Fibroblast of gingiva (primary cell): ENCODE measurements at regions not wholly inside any gene's neighbourhood (a gene's known extent, or its start where the extent isn't known, plus 50 kb on each side); places are given as distances from the start of the nearest gene placed in this dataset.
"Not testable (repeated sequence)": the region's sequence is repeated elsewhere in the genome, so short reads cannot be mapped to it uniquely, and the experiment has no call there.

Experiments used
- DNase-seq: peaks from one replicate; pipeline ENCODE4 v3.0.0-alpha.2; 2011; ENCODE audit warnings: low read depth

DNA sequence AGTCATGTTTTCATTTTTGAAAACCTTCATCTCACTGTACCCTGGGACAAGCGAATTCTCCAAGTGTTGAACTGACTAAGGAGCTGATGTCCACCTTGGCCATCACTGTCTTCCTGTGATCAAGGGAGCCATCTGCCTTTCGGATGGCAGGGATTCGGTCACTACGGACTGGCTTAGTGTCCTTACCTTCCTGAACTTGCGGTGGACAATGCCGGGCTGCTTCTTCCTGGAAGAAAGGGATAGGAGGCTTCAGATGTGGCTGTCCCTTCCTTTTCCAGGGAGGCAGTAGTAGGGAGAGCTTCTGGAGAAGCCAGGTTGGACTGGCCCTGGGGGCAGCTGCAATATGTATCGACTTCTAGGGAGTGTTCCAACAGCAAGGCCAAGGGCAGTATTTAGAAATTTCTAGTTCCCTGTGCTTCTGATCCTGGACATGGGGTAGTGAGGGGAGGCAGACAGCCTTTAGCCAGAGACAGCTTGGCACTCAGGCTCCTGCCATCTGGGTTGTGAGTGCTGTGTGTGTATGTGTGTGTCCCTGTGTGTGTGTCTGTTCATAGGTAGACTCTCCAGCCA lies 114.6 kb downstream of the IER5 start:
- no peak for DNase-seq

GRCh38 chr1:181204530-181204929 lies 116.0 kb downstream of the IER5 start:
- DNase-seq: no peak

GRCh38 chr1:181205901-181206300 lies 117.4 kb downstream of the IER5 start:
- DNase-seq: no peak

- DNase-seq: no peak
Measured at GRCh38 chr1:181206513-181206912, 118.0 kb downstream of the IER5 start.

GRCh38 chr1:181206979-181207790 lies 118.7 kb downstream of the IER5 start:
- no peak for DNase-seq

DNA sequence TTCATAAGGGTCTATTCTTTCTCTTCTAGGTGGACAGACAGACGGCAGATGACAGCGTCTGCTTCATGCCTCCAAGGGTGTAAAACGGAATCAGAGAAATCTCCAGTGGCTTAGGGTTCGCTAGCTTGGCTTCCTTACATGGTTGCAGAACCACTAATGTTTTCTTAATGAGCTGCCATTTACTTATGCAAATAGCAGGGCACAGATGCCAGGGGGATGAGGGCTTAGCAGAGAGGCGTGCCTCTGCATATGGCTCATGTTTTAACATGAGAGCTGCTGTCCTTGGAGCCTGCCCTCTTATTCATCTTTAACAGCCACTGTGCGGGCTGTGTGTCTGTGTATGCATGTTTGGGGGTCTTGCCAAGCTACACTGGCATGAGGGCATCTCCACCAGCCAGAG lies 119.6 kb downstream of the IER5 start:
- no peak for DNase-seq

- no peak for DNase-seq
Measured at GRCh38 chr1:181208967-181209366, 120.5 kb downstream of the IER5 start.

DNA sequence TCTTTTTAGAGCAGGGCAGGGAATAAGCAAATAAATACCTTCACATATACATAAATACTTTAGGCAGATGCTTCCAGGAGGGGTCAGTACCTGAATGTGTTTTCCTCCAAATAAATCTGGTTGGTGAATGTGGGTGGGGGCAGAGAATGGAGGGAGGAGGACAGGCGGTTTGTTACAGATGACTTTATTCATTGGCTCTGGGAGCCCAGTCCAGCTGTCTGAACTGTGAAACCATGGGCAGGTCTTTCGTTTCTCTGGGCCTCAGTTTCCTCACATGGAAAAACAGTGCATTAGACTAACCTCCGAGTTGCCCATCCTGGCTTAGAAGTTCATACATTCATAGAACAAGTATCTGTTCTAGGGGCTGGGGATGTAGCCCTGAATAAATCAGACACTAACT lies 124.6 kb downstream of the IER5 start:
- no peak for DNase-seq

DNA sequence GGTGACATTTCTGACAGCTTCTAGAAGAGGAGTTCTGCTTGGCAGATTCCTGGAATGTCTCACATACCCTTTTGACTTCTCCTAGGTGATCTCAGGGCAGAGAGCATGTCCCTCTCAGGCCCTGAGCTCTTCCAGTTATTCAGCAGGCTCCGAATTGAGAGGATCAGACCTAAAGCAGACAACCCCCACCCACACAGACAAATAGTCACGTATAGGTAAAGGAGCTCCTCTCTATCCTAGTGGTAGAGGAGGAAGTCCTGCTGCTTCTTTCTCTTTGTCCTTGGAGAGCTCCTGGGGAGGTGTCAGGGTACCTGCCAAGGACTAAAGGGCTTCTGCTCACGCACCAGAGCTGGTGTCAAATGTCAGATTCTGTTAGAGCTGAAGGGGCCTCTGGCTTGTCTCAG lies 128.1 kb downstream of the IER5 start:
- no peak for DNase-seq

DNA sequence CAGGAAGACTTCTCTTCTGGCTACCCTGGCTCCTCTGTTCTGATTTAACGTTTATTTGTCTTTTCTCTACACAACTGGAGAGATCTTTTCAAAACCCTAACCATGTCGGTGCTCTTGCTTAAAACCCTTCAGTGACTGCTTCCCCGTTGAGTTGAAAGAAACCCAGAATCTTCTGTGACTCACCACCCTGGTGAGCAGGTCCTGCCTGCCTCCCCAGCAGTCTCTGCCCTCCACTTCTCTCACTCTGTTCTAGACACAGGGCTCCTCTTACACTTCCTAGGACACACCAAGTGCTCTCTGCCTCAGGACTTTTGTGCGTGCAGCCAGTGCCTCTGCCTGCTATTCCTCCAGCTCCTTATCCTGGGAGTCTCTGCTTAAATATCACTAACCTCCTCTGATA lies 131.4 kb downstream of the IER5 start:
- no peak for DNase-seq

DNA sequence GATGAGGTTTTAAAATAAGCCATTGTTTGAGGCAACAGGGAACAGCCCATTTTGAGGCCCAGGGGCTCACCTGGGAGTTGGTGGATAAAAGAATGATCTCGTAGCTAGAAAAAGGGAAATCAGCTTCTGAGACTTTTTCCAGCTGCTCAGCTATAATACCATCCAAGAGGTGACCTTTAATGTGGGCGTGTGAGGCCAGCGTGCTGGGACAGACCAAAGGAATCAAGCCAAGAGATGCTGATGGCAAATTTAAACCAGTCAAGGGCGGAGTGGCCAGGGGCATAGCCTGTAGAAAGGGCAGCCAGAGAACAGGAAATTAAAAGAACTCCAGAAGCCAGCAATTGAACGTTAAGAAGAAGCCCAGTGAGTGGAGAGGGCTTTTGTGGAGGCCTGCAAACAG lies 132.6 kb downstream of the IER5 start:
- no peak for DNase-seq

DNA sequence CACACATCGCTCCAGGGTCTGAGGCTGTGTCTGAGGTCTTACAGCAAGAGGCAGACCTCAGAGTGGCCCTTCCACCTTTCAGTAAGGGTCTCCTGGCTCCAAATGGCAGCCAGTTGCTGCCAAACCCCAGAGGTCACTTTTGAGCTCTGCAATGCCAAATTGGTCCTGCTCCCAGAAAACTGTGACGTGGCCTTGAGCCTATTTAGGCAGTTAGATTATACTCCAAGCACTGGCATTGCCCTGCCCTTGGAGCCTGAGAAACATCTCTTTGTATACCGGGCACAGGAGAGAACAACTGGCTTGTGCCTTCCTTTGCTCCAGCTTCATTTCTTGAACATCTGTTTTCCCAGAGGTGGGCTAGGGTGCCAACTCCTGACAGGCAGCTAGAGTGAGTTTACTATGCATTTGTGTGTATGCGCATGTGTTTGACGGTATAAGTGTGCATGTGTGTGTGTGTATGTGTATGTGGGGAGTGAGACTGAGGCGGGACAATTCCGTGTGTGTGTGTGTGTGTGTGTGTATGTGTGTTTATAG lies 134.5 kb downstream of the IER5 start:
- DNase-seq: no peak

- DNase-seq: not testable (repeated sequence)
Measured at GRCh38 chr1:181226728-181227127, 138.2 kb downstream of the IER5 start.

- DNase-seq: no peak
Measured at GRCh38 chr1:181239086-181239485, 150.6 kb downstream of the IER5 start.

- not testable (repeated sequence) for DNase-seq
Measured at GRCh38 chr1:181246320-181246719, 157.8 kb downstream of the IER5 start.

DNA sequence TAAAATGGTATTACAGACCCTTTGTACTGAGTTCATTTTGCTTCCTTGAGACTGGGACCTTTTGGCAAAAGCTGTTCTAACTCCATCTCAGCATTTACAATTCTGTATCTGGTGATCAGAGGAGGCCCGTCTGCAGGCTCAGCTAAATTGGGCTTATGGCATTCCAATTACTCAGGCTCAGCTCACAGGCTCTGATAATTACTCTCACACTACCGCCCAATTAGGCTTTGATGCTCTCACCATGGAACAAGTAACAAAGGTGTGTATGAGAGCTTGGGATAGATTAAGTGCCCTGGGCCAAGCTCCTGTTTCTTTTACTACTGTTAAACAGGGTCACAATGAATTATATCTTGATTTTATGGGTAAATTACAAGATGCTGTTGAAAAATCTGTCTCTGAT lies 159.9 kb downstream of the IER5 start:
- DNase-seq: not testable (repeated sequence)

GRCh38 chr1:181249186-181249585 lies 160.7 kb downstream of the IER5 start:
- no peak for DNase-seq

GRCh38 chr1:181250038-181250437 lies 161.5 kb downstream of the IER5 start:
- DNase-seq: no peak

DNA sequence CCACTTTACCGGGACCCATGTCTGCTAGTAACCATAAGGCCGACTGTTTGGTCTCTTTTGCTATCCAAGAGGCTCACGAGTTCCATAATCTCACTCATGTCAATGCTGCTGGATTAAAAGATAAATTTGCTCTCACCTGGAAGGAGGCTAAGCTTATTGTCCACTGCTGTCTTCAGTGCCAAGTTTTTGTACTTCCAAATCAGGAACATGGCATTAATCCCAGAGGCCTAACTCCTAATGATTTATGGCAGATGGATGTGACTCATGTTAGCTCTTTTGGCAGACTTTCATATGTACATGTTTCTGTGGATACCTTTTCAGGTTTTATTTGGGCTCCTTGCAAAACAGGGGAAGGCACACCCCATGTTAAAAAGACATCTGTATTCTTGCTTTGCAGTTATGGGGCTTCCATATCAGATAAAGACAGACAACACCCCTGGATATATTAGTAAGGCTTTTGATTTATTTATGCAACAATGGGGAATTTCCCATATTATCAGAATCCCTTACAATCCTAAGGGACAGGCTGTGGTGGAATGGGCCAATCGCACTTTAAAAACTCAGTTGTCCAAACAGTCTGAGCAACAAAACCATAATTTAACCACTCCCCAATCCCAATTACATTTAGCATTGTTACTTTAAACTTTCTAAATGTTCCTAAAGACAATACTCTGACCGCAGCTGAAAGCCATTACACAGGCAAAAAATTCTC lies 162.7 kb downstream of the IER5 start:
- no peak for DNase-seq

DNA sequence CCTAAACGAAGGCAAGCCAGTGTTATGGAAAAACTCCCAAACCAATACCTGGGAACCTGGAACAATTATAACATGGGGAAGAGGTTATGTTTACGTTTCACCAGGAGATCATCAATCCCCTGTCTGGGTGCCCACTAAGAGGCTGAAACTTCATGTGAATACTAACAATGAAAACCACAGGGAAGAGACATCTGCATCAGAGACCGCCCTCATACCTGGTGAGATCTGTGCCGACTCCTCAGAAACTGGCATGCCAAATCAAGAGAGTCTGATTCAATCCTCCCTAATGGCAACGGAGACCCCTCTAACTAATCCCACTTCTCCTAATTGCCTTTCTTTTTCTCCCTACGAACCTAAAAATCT lies 163.2 kb downstream of the IER5 start:
- DNase-seq: no peak

DNA sequence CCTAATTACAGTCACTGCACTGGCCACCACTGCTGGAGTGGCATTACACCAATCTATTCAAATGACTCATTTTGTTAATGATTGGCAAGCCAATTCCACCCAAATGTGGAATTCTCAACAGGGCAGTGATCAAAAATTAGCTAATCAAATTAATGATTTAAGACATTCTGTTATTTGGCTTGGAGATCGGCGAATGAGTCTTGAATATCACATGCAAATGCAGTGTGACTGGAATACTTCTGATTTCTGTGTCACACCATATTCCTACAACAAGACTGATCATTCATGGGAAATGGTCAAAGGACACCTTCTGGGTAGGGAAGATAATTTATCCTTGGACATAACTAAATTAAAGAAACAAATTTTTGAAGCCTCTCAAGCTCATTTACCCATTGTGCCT lies 165.1 kb downstream of the IER5 start:
- DNase-seq: not testable (repeated sequence)

GRCh38 chr1:181255270-181255929 lies 166.9 kb downstream of the IER5 start:
- peak; percentile 95 for DNase-seq

DNA sequence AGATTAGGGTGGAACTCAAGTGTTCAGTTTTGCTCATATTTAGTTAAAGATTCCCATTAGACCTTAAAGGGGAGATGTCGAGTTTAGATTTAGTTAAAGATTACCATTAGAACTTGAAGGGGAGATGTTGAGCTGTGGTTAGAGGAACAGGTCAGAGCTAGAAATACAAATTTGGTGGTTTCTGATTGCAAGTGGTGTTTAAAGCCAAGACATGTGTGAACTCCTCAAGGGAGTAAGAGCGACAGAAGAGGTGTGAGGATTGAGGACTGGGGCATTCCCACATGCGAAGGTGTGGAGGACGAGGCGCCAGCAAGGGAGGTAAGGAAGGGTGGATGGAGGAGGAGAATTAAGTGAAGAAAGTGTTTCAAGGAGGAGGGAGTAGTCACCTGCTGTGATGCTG lies 168.6 kb downstream of the IER5 start:
- DNase-seq: no peak
